ENCODE measurements at regions not wholly inside any gene's neighbourhood (a gene's known extent, or its start where the extent isn't known, plus 50 kb on each side); places are given as distances from the start of the nearest gene placed in this dataset.
"Not testable (repeated sequence)": the region's sequence is repeated elsewhere in the genome, so short reads cannot be mapped to it uniquely, and the experiment has no call there.

DNA sequence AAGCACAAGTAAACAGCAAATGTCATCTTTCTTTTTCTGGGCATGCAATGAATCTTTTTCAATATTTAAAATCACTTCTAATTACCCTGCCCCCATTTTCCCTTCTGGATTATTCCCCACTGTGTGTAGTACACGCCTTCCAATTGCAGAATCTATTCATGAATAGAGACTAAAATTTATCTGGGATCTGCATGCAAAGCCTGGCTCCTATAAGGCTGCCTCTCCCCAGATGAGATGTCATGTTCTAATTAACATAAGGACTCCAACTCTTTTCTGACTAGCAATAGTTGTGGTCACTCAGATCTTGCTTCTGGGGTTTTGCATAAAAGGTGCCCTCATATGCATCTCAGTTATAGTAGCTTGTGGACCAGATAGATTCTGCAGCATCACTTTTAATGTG is 473.5 kb downstream of the BTG1 start:
- no peak for DNase-seq

DNA sequence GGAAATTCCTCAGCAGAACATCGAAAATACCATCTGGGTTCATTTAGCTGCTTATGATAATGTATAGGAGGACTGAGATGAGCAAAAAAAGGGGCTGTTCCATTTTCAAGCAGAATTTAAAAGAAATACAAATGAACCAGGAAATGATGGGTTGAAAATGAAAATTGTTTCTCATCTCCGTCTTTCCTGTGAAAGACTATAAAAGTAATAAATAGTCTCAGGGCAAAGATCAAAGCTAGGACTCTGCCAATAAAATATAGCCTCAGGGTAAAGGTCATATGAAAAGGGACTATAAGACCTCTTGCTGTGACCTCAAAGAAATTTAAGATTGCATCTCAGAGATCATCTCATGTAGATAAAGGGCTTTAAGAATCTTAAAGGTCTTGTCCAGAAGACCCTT is 478.0 kb downstream of the BTG1 start:
- DNase-seq: no peak

DNA sequence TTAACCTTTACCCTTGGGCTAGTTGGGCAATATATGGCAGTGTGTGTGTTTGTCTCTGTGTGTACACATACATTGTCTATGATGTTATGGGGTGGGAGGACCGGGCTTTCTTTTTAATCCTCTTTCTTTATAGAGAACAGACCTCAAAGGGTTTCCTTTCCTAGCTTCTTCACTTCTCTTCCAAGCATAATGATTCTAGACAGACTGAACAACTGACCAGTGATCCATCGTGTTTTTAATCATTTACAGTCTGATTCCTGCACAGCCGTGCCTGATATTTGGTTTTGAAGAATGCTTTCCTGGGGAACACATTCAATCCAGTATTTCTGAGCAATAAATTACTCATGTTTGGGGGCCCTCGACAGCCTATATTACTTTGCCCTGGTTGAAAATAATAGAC is 481.1 kb upstream of the DCN start:
- DNase-seq: no peak

DNA sequence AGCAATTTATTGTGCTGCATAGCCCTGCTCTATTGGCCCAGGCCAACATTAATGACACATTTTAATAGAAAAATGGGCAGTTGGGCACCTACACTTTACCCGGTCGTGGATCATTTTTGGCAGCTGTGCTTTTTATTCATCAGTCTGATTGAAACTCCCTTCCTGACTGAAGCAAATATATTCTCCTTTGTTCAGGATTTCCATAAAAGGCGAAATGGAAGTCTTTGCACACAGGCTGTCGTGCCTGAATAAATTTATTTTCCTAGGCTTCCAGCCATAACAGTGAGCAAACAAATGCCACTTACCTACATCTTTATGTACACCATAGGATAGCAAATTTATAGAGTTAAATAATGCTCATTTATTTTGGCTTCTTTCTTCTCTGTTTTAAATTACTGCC is 480.7 kb upstream of the DCN start:
- no peak for DNase-seq

DNA sequence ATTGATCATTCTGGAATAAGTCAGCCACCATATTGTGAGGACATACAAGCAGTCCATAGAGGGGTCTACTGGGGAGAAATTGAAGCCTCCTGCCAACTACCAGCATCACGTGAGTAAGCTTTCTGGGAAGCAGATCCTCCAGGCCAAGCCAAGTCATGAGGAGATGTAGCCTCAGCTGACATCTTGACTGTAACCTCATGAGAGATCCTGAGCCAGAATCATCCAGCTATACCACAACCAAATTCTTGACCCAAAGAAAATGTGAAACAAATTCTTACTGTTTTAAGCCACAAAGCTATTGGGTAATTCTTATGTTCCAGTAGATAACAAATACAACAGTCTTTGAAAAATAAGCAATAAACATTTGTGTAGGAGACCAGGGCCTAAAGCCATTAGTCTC is 479.4 kb upstream of the DCN start:
- DNase-seq: no peak

DNA sequence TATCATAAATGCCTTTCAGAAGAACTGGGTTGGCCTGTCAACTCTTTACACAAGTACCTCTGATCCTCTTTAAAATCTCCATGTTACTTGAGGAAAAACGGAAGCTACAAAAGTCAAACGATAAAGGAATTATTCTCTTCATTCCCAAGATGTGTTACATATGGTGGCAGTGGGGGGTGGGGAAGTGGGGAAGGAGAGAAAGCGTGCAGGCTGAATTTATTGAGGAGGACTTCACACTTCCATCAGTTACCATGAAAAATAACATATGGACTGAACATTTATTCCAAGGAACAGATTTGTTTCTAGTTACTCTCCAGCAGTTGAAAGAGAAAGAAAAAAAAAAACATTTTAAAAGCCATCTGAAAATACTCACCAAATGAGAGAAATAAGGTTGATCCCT is 474.4 kb upstream of the DCN start:
- peak; percentile 56 for DNase-seq

DNA sequence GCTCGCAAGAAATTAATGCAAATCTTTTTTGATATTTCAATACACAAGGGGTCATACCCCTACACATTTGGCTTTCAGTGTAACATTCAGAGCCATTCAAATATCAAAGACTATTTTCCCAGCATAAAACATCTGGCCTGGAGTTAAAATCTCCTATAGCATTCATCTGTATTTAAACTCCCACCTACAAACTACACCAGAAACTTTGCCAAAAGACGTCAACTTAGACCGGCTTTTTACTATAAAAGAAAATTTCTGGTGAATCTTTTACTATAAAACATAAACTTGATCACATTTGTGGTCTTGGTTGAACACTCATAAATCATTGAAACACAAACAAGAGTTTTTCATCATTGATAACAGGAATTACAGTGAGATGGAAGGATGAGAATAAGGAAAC is 473.3 kb upstream of the DCN start:
- no peak for DNase-seq

DNA sequence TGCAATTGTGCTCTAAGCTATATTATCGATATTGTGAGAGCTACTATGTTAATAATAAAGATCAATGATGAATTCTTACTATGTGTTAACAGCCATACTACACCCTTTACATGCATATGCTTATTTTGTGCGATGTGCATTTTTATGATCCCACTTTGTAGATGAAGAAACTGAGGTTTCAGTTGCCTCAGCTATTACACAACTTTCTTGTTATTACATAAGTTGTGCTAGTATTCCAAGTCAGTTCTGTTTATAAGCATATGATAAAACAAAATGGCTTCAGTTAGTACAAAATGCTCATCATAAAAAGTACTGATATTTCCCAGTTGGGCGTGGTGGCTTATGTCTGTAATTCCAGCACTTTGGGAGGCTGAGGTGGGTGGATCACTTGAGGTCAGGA is 471.5 kb upstream of the DCN start:
- DNase-seq: no peak

DNA sequence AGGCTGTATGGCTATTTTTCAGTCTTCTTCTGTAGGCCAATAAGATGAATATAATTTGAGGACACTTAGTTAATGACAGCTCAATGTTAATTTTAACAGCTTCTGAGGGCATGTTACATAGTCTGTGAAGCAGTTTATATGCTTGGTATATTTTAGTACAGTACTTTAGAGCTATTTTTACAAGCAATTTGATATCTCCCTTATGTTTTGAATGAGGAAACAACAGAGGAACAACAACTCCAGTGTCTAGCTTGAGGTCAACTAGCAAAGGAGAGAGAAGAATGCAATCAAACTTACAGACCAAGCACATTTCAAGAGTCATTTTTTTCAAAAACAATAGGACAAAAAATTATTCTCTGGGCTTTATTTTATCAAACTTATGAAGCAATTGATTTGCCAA is 469.1 kb upstream of the DCN start:
- no peak for DNase-seq

DNA sequence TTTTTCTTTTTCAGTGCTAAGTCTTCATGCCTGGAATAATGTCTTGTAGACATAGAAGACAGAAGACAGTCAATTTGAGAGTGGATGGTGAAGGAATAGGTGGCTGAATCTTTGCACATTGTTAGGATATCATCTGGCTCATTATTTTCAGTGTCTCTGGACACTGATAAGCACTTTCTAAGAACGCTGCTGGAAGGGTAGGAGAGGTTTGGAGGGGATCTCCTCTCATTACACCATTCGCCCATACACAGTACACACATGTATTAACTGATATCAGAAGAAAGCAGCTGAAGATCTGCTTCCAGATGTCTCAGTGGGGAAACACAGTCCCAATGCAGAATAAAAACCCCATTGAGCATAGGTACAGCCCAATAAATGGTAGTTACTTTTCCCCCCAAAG is 461.1 kb upstream of the DCN start:
- no peak for DNase-seq

DNA sequence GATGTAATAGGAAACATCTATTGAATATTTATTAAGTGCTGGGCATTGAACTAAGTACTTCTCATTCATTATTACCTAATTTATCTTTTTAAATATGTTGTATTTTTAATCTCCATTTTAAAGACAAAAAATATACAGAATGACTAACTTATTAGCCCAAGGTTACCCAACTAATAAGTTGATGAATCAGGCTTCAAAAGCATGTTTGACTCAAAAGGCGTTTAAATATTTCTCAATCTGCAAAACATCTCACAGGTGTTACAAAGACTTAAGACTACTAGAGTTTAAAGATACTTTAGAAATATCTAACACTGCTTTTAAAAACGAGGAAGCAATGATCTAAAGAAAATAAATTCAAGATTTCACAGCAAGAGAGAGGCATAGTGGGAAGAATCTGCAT is 457.4 kb upstream of the DCN start:
- no peak for DNase-seq

DNA sequence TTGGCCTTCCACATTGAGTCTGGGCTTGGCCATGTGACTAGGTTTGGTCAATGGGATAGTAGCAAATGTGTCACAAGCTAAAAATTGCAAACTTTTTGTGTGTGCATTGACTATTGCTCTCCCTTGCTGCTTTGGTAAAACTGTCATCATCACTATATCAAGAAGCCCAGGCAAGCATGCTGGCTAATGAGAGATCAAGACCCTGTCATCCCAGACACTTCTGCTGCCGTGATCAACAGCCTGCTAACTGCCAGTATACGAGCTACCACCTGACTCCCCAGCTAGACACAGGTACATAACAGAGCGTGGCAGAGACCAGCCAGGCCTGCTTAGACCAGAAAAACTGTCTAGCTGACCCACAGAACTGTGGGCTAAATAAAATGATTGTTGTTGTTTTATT is 456.7 kb upstream of the DCN start:
- DNase-seq: no peak

DNA sequence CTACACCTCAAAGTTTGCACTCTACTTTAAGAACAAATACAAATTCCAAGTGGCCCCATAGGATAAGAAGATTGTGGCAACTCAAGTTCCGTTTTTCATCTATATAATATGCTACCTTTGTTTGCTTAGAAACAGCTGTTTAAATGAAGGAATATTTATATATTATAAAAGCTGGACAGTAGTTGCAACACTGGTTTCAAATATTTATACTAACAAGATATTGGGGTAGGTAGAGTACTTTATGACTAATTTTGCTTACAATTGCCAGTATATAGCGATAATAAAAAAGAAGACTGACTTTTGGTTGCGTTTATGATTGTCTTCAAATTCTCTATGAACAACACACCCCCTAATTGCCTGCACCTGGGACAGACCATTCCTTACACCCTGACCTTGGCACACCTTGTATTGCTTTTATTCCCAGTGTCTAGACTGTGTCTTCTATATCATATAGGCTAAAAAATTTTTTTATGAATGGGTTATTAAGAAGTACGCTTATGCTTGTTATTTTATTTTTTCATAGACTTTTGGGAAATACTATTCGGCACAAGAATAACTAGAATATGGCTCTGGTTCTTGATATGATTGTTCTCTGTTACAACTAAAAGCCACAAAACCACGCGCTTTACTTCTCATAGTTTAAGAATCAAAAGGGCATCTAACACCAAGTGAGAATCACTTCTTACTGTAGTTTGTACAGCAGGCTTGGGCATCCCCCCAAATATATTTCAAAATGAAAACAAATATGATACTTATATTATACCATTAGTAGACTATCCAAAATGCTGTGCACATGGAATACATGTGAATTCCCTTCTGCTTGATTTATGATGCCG is 455.4 kb upstream of the DCN start:
- no peak for DNase-seq

DNA sequence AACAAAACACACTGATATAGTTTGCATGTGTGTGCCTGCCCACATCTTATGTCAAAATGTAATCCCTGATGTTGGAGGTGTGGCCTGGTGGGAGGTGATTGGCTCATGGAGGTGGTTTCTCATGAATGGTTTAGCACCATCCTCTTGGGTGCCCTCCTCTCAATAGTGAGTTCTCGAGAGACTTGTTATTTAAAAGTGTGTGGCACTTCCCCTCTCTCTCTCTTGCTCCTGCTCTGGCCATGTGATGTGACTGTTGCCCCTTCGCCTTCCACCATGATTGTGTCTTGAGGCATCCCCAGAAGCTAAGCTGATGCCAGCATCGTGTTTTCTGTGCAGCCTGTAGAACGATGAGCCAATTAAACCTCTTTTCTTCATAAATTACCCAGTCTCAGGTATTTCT is 454.1 kb upstream of the DCN start:
- no peak for DNase-seq

DNA sequence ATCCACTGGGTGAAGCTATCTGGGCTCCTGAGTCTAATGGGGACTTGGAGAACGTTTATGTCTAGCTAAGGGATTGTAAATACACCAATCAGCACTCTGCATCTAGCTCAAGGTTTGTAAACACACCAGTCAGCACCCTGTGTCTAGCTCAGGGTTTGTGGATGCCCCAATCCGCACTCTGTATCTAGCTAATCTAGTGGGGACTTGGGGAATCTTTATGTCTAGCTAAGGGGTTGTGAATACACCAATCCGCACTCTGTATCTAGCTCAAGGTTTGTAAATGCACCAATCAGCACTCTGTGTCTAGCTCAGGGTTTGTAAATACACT is 451.7 kb upstream of the DCN start:
- not testable (repeated sequence) for DNase-seq

DNA sequence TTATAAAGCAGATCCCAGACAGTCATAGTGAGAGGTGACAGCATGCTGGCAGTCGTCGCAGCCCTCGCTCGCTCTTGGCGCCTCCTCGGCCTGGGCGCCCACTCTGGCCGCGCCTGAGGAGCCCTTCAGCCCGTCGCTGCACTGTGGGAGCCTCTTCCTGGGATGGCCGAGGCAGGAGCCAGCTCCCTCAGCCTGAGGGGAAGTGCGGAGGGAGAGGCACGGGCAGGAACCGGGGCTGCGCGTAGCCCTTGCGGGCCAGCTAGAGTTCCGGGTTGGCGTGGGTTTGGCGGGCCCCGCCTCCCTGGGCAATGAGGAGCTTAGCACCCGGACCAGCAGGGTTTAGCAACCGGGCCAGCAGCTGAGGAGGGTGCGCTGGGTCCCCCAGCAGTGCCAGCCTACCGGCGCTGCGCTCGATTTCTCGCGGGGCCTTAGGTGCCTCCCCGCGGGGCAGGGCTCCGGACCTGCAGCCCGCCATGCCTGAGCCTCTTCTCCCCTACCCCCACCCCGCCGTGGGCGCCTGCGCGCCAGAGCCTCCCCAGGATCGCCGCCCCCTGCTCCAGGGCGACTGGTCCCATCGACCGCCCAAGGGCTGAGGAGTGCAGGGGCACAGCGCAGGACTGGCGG is 451.2 kb upstream of the DCN start:
- DNase-seq: no peak

DNA sequence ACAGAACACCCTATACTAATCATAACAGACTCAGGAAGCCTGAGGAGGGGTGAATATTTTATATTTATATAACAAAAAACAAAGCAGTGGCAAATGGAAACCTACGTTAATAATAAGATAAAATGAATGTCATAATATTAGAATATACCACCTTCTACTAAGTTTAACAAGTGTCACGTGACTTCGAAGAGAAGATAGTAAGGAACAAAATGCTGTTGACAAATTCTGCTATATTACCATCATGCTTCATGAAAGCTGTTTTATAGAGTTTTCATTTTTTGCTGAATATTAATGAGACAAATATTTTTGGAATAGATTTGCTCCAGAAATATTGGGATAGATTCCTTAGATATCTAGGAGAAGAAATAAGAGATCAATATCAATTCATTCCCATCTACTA is 450.6 kb upstream of the DCN start:
- no peak for DNase-seq

DNA sequence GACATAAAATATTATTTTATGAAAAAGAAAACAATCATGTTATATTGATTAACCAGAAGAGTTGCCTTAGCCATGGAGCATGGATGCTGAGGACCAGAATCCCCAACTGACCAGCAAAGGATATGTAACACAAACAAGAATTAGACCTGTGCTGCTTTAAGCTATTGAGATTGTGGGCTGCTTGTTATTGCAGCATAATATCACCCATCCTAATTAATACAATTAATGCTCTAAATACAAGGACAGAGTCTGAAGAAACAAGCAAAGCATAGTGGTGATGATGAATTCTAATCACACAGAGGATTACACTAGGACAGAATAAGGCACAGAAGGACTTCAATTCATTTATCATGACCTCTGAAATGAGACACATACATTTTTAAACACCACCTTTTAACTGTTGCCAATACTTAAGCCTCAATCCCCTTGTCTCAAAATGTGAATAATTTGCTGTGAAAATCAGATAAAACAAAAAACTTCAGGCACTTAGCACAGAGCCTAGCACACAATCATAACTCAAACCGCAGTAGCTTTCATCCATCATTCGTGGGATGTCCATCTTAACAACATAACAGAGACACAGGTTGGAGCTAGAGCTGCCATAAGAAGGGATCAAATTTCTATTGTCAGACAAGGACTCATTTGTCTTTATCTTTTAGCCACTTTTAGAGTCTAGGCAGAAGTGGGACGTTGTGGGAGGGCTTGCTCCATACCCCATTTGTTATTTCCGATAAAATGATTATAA is 449.6 kb upstream of the DCN start:
- DNase-seq: no peak

DNA sequence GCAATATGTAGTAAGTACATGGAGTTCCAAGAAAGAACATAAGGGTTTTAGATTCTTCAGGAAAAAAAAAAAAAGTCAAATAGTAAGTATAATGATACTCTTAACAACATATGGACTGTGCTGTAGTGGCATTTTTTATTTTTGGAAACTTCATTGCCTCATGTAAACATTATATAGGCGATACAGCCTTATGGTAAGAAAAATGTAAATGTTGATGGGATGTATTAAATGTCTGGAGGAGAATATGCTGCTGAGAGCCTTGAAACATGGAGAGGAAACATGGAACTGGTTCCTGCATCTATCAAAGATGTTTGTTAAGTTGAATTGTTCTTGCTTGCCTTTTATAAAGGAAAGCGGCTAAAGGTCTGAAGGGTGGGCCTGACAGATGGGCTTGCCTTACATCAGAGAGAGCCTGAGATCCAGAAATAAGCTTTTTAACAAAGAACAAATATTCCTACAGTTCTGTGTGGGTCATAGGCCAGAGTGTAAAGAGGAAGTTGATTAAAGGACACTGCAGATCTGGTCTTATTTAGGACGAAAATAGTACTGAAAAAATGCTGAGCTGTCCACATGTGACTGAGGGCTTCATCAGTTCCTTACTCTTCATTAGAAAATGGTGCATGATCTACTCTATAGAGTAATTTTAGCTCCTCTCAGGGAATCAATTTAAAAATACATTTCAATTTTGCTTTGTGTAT is 448.1 kb upstream of the DCN start:
- DNase-seq: no peak

DNA sequence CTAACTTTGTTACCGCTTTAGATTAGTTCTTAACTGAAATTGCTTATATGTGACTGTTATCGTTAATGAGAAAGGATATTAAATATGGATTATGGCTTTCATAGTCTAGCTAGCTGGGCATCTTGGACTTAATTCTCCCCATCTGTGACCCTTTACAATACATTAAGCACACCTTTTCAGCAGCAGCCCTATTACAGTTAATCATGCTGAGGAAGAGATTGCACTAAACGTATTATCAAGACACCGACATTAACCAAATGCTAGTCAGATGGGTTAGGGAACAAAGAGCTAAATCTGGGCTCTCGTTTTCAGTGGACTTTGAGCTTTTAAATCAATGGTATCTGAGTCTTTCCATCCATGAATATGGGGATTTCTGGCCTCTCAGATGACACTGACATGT is 447.5 kb upstream of the DCN start:
- DNase-seq: no peak

DNA sequence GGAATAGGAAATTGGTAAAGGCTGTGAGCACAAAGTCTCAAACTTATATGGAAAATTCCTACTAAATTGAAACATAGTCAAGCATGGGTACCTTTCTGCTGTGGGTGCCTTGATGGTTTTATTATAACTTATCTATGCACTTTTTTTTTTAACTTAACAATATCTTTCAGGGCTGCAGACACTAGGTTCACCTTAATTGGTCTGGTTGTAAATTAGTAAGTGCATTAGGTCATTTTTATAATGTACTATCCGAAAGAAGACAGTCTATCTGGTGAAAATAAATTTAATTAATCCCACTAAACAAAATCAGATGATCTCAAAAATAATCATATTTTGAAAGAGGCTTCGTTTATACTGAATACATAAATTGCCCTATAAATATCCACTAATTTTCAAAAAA is 446.8 kb upstream of the DCN start:
- DNase-seq: no peak

DNA sequence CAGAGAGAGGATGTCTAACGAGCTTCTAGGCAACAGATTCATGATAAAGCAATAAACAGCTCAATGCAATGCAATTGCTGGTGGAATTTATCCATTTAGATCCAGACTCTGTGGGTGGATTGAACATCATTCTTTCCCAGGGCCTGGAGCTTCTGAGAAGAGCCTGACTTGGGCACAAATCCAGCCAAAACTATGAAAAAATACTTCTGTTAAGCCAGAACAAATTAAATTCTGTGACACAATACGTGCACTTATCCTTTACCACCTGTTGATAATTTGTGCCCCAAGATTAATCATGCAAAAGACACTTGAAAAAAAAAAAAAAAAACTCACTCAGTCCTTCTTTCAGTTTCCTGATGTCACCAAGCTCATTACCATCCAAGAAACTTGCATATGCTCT is 446.0 kb upstream of the DCN start:
- no peak for DNase-seq

DNA sequence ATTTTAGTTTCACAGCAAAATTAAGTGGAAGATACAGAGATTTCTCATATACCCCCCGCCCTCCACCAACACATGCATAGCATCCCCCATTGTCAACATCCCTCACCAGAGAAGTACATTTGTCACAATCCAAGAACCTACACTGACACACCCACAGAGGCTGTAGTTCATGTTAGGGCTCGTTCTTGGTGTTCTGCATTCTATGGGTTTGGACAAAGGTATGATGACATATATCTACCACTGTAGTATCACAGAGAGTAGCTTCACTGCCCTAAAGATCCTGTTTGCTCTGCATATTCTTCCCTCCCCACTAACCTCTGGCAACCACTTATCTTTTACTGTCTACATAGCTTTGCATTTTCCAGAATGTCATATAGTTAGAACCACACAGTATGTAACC is 444.6 kb upstream of the DCN start:
- no peak for DNase-seq
